ENCODE measurements at regions not wholly inside any gene's neighbourhood (a gene's known extent, or its start where the extent isn't known, plus 50 kb on each side); places are given as distances from the start of the nearest gene placed in this dataset.

DNA sequence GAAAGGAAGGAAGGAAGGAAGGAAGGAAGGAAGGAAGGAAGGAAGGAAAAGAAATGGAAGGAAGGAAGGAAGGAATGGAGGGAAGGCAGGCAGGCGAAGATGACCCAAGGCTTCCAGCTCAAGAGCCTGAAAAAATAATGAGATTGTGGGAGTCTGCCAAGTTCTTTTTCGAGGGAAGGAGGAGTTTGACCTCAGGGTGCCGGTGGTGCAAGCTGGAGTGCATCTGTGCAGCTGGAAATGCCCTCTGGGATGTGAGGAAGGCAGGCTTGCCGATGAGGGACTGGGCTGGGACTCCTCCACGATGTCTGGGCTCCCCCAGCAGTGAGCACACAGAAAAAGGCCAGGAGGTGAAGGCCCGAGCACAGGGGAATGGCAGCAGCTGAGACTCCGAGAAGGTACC lies 154.9 kb upstream of the DAPK1 start:
- intact Hi-C loops (cut with DNase I; ENCODE audit: low total_unique reads) = no loop called here
- no peak overlapping the region for H3K4me3 ChIP-seq
- DNase-seq = peak in 1 of 2 donors; percentile 68
- no peak overlapping the region for H3K27ac ChIP-seq
- H3K27me3 ChIP-seq = no peaks in the 10 kb centered on the region
- peaks cover 0 to 3% (median 2%) of the 10 kb centered on the region in 4 donors for H3K4me1 ChIP-seq
- no peaks in the 10 kb centered on the region for H3K36me3 ChIP-seq
- TF ChIP-seq, protein P1, sequence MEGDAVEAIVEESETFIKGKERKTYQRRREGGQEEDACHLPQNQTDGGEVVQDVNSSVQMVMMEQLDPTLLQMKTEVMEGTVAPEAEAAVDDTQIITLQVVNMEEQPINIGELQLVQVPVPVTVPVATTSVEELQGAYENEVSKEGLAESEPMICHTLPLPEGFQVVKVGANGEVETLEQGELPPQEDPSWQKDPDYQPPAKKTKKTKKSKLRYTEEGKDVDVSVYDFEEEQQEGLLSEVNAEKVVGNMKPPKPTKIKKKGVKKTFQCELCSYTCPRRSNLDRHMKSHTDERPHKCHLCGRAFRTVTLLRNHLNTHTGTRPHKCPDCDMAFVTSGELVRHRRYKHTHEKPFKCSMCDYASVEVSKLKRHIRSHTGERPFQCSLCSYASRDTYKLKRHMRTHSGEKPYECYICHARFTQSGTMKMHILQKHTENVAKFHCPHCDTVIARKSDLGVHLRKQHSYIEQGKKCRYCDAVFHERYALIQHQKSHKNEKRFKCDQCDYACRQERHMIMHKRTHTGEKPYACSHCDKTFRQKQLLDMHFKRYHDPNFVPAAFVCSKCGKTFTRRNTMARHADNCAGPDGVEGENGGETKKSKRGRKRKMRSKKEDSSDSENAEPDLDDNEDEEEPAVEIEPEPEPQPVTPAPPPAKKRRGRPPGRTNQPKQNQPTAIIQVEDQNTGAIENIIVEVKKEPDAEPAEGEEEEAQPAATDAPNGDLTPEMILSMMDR (IDR thresholded peaks at IDR 0.05) = no peak
- no peaks in the 10 kb centered on the region for H3K9me3 ChIP-seq

DNA sequence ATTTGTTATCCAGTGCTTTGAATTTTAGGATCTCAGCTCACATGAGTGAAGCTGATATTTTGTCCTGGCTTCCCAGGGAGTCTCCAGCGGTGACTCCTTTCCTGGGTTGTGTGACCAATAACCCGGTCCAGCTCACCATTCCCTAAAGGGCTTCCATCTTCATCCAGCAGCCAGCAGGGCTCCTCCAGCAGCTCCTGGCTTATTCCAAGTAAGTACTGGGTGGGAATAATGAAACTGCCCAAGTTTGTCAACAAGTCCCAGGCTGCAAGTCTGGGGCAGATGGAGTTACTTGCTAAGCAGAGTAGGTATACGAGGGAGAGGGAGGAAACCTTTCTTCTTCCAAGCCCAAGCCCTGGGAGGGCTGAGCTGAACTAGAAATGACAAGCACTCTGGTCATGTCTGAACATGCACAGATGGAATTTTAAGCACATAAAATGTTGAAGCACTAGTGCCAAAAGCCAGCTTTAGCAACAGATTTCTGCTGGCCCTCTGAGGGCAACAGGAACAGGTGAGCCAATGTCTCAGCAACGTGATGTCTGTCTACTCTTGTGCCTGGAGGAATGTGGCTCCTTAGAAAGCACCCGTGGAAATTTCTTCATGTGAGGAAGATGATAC lies 153.7 kb upstream of the DAPK1 start:
- intact Hi-C loops (cut with DNase I; ENCODE audit: low total_unique reads) = no loop called here
- TF ChIP-seq, protein P1 (IDR thresholded peaks at IDR 0.05) = no peak

DNA sequence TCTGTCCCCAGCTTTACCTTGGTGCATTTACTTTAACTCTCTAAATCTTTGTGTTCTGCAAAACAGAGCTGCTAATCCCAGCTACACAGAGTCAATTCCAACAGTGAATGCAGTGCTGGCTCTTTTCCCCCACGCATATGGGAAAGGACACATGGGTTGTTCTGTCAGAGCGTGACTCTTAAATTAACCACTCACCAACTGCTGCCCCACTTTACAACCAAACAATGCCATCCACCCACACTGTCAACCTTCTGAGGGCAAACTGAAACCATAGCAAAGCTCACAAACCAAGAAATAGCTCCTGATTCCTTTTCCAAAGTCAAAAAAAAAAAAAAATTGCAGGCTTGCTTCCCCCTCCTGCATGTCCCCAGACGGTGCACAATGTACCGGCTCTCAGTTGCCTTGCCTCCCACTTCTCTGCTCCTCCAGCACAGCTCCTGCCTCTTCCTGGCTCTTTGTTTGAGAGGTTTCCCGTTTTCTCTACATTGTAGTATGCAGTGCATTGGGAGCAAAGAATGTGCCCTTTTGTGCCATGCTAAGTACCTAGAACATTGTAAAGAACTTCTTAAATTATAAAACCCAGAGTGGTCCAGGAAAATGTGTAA lies 151.5 kb upstream of the DAPK1 start:
- no peak for DNase-seq
- Histone ChIP-seq H3K4me1 (peaks cover 0 to 3% (median 0%) of the 10 kb centered on the region in 4 donors), H3K36me3 (no peaks in the 10 kb centered on the region), H3K27ac (no peak overlapping the region), H3K27me3 (no peaks in the 10 kb centered on the region), H3K4me3 (no peak overlapping the region), H3K9me3 (peaks cover 0 to 8% (median 0%) of the 10 kb centered on the region in 3 donors)
- intact Hi-C loops (cut with DNase I; ENCODE audit: low total_unique reads) = no loop called here
- TF ChIP-seq, protein P1 (IDR thresholded peaks at IDR 0.05) = no peak

More for the DNA sequence above, 153.7 kb upstream of the DAPK1 start:
- Histone ChIP-seq H3K9me3 (peaks cover 0 to 1% (median 0%) of the 10 kb centered on the region in 3 donors), H3K4me3 (no peak overlapping the region), H3K27ac (no peak overlapping the region), H3K36me3 (no peaks in the 10 kb centered on the region), H3K27me3 (no peaks in the 10 kb centered on the region), H3K4me1 (peaks cover 0 to 3% (median 0%) of the 10 kb centered on the region in 4 donors)
- no peak for DNase-seq

DNA sequence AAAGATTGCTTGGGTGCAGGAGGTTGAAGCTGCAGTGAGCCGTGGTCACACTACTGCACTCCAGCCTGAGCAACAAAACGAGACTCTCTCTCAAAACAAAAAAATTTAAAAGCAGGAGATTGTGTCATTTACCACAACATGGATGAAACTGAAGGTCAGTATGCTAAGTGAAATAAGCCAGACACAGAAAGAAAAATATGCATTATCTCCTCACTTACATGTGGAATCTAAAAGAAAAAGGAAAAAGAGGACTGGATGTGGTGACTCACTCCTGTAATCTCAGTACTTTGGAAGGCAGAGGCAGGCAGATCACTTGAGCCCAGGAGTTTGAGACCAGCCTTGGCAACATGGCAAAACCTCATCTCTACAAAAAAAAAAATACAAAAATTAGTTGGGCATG lies 146.8 kb upstream of the DAPK1 start:
- Histone ChIP-seq H3K27me3 (no peaks in the 10 kb centered on the region), H3K27ac (no peak overlapping the region), H3K4me3 (no peak overlapping the region), H3K4me1 (no peaks in the 10 kb centered on the region), H3K9me3 (peaks cover 0 to 8% (median 0%) of the 10 kb centered on the region in 3 donors), H3K36me3 (no peaks in the 10 kb centered on the region)
- intact Hi-C loops (cut with DNase I; ENCODE audit: low total_unique reads) = no loop called here
- TF ChIP-seq, protein P1 (IDR thresholded peaks at IDR 0.05) = no peak
- DNase-seq = no peak

DNA sequence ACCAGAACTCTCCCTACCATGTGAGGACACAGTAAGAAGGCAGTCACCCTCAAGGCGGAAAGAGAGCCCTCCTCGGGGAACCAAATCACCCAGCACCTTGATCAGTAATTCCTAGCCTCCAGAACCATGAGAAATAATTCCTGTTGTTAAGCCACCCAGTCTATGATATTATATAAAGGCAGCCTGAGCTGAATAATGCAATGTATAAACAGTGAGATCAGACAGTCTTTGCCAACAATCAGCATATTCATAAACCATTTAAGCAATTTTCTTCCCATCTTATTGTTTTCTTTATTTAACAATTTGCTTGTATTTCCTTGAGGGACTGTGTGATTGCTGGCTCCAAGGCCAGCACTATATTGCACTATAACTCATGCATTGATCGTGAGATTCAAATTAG lies 144.4 kb upstream of the DAPK1 start:
- TF ChIP-seq, protein P1 (IDR thresholded peaks at IDR 0.05) = no peak
- H3K4me1 ChIP-seq = no peaks in the 10 kb centered on the region
- no peak overlapping the region for H3K4me3 ChIP-seq
- no peak overlapping the region for H3K27ac ChIP-seq
- H3K36me3 ChIP-seq = no peaks in the 10 kb centered on the region
- peaks cover 0 to 18% (median 0%) of the 10 kb centered on the region in 3 donors for H3K9me3 ChIP-seq
- intact Hi-C loops (cut with DNase I; ENCODE audit: low total_unique reads) = no loop called here
- H3K27me3 ChIP-seq = no peaks in the 10 kb centered on the region
- no peak for DNase-seq

All from tibial artery (tissue), 4 donors.